ENCODE measurements at regions not wholly inside any gene's neighbourhood (a gene's known extent, or its start where the extent isn't known, plus 50 kb on each side); places are given as distances from the start of the nearest gene placed in this dataset.
A peak's percentile ranks its signal among the peaks of the same experiment; 100 is the strongest.
"Not testable (repeated sequence)": the region's sequence is repeated elsewhere in the genome, so short reads cannot be mapped to it uniquely, and the experiment has no call there.

DNA sequence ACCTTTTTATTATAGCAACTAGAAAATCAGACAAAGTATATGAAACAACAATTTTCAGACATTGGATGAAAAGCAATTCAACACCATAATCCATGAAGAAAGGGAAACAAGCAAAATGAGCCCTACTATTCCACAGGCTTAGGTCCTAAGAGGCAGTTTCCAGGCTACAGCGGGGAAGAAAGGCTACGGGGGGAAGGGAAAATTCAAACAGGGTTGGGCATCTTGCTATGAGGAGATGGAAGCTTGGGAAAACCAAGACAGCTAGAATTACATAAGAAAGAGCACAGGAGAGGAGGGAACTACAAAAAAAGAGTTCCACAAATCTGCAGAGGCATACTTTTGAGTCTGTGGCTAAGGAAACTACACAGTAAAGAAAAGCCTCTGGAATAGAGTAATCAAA, 356.0 kb upstream of the CLEC14A start:
- peaks cover 4% of the 10 kb centered on the region for H3K9me3 Mint-ChIP-seq
- DNase-seq (ENCODE audit: low spot score), result no peak
- no peaks in the 10 kb centered on the region for H3K27me3 Mint-ChIP-seq (ENCODE audit: low read depth)
- intact Hi-C loops (cut with micrococcal nuclease), result no loop called here
- H3K4me1 Mint-ChIP-seq (ENCODE audit: low read depth), result no peaks in the 10 kb centered on the region
- H3K27ac Mint-ChIP-seq, result no peak overlapping the region
- no peaks in the 10 kb centered on the region for H3K36me3 Mint-ChIP-seq (ENCODE audit: low read depth)
- H3K4me3 Mint-ChIP-seq (ENCODE audit: low read depth), result no peak overlapping the region

DNA sequence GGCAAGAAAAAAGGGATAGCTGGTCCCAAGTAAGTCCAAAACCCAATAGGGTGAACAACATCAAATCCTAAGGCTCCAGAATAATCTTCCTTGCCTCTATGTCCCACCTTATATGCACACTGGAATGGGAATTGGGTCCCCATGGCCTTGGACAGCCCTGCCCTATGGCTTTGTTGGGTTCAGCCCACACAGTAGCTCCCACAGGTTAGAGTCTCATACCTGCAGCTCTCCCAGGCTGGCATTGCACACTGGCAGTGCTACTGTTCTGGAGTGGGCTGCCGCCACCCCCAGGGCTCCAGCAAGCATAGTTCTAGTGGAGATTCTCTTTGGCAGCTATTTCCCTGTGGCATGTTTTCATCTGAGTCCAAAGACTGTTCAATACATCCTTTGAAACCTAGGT, 352.4 kb upstream of the CLEC14A start:
- Mint-ChIP-seq H3K36me3 (ENCODE audit: low read depth) (no peaks in the 10 kb centered on the region), H3K4me3 (ENCODE audit: low read depth) (no peak overlapping the region), H3K9me3 (peaks cover 4% of the 10 kb centered on the region), H3K27me3 (ENCODE audit: low read depth) (no peaks in the 10 kb centered on the region), H3K4me1 (ENCODE audit: low read depth) (no peaks in the 10 kb centered on the region), H3K27ac (no peak overlapping the region)
- DNase-seq (ENCODE audit: low spot score), result no peak
- intact Hi-C loops (cut with micrococcal nuclease), result no loop called here

DNA sequence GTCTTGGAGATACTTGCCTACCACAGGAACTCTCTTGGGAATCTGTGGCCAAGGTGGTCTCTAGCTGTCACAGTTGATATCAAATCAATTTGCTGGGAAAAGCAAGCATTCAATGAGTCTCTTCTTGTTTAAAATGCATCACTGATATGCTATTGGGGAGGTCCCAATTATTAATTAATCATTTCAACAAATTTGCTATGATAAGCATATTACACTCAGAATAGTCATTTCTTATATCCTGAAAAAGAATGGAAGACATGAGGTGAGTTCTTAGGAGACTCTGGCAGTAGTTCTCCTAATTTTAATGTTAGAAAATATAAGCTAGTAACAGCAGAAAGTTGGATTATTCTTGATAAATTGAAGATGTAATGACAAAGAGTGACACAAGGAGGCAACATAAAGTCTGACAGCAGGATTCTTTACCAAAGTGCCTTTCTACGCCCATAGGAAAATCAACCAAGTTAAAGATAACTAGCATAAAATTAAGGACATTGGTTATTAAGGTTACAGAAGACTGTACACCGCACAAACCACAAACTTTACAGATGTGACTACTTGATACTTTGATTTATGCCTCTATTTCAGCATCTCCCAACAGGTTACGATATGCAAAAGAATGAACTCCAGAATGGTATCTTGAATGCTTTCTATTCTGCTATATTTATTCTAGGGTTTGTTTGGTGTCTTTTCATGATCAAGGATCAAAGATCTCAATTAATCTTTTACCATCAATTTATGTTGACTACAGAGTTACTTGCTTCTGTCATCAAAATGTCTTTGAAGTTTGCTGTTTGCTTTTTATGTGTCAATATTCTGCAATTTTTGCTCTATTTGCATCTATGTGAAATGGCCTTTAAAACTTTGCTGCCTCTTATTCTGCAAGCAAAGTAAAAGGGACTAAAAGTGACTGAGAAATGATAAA, 349.6 kb upstream of the CLEC14A start:
- Mint-ChIP-seq H3K9me3 (peaks cover 4% of the 10 kb centered on the region), H3K4me3 (ENCODE audit: low read depth) (no peak overlapping the region), H3K36me3 (ENCODE audit: low read depth) (no peaks in the 10 kb centered on the region), H3K27me3 (ENCODE audit: low read depth) (no peaks in the 10 kb centered on the region), H3K4me1 (ENCODE audit: low read depth) (no peaks in the 10 kb centered on the region), H3K27ac (no peak overlapping the region)
- intact Hi-C loops (cut with micrococcal nuclease), result no loop called here
- no peak for DNase-seq (ENCODE audit: low spot score)

DNA sequence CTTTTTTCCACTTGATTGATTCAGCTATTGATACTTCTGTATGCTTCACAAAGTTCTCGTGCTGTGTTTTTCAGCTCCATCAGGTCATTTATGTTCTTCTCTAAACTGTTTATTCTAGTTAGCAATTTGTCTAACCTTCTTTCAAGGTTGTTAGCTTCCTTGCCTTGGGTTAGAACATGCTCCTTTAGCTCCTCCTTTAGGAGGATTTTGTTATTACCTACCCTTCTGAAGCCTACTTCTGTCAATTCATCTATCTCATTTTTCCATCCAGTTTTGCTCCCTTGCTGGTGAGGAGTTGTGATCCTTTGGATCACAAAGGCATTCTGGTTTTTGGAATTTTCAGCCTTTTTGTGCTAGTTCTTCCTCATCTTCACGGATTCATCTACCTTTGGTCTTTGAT, 344.7 kb upstream of the CLEC14A start:
- H3K27ac Mint-ChIP-seq; intact Hi-C loops (cut with micrococcal nuclease); DNase-seq (ENCODE audit: low spot score); H3K9me3 Mint-ChIP-seq; H3K4me1 Mint-ChIP-seq (ENCODE audit: low read depth); H3K36me3 Mint-ChIP-seq (ENCODE audit: low read depth); H3K4me3 Mint-ChIP-seq (ENCODE audit: low read depth); H3K27me3 Mint-ChIP-seq (ENCODE audit: low read depth): not testable (repeated sequence)

DNA sequence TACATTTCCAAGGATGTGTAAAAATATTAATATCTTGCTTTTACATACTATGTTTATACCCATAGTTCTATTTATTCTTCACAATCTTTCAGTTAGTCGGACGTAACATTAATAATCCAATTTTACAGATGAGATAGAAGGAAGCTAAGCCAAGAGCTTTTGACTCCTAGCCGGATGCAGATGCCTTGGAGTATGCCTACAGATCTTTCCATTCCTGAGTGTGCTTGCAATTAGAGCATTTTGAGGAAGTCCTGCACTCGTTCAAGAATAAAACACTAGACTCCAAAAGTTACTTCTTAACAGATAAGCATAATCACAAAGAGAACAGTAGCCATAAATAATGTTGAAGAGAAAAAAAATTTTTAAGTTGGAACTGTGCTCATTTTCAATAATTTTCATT, 337.6 kb upstream of the CLEC14A start:
- no peaks in the 10 kb centered on the region for H3K4me1 Mint-ChIP-seq (ENCODE audit: low read depth)
- DNase-seq (ENCODE audit: low spot score), result no peak
- H3K27me3 Mint-ChIP-seq (ENCODE audit: low read depth), result no peaks in the 10 kb centered on the region
- H3K9me3 Mint-ChIP-seq, result peaks cover 5% of the 10 kb centered on the region
- intact Hi-C loops (cut with micrococcal nuclease), result no loop called here
- H3K4me3 Mint-ChIP-seq (ENCODE audit: low read depth), result no peak overlapping the region
- H3K27ac Mint-ChIP-seq, result no peak overlapping the region
- no peaks in the 10 kb centered on the region for H3K36me3 Mint-ChIP-seq (ENCODE audit: low read depth)

DNA sequence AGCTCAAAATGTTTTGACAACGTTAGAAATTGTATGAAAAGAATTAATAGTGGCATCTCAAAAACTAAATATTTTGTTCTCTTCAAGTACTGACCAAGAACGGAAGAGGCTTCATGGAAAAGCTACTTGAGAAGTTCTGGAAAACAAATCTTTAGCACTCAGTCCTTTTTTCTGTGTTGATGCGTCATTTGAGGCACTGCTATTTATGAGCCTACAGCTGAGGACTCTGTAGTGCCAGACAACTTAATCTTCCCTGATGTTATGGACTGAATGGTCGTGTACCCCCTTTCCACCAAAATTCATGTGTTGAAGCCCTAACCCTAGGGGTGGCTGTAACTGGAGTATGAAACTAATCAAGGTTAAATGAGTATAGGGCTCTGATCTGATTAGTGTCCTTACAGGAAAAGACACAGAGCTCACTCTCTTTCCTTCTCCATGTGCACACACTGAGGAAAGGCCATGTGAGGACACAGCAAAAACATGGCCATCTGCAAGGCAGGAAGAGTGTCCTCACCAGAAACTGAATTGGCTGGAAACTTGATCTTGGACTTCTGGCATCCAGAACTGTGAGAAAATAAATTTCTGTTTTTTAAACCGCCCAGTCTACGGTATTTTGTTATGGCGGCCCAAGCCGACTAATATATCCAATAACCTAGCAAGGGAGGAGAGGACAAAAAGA, 337.0 kb upstream of the CLEC14A start:
- Mint-ChIP-seq H3K4me3 (ENCODE audit: low read depth) (no peak overlapping the region), H3K36me3 (ENCODE audit: low read depth) (no peaks in the 10 kb centered on the region), H3K27me3 (ENCODE audit: low read depth) (no peaks in the 10 kb centered on the region), H3K9me3 (peaks cover 5% of the 10 kb centered on the region), H3K4me1 (ENCODE audit: low read depth) (no peaks in the 10 kb centered on the region), H3K27ac (no peak overlapping the region)
- no peak for DNase-seq (ENCODE audit: low spot score)
- intact Hi-C loops (cut with micrococcal nuclease), result no loop called here

DNA sequence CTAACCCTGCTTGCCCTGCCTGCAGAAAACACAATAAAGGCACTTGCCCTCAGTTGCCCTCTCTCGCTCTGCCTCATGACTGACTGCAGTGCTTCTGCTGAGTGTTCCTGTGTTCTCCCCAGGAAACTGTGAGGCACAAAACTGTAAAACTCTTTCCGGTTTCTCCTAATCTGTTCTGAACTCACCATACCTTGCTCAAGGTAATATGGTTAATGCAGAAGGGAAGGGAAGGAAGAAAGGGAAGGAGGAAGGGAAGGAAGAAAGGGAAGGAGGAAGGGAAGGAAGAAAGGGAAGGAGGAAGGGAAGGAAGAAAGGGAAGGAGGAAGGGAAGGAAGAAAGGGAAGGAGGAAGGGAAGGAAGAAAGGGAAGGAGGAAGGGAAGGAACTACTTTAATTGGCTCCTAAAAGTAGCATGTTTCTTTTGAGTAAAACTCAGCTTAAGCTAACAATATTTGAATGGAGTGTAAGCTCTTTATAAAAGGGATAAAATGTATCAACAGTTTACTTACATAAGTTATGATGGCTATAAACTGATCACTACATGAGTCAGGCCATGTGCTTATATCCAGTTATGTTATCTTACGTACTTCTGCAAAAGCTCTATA, 334.0 kb upstream of the CLEC14A start:
- intact Hi-C loops (cut with micrococcal nuclease), result no loop called here
- Mint-ChIP-seq H3K9me3 (peaks cover 5% of the 10 kb centered on the region), H3K4me3 (ENCODE audit: low read depth) (no peak overlapping the region), H3K4me1 (ENCODE audit: low read depth) (no peaks in the 10 kb centered on the region), H3K27ac (no peak overlapping the region), H3K36me3 (ENCODE audit: low read depth) (no peaks in the 10 kb centered on the region), H3K27me3 (ENCODE audit: low read depth) (no peaks in the 10 kb centered on the region)
- no peak for DNase-seq (ENCODE audit: low spot score)

DNA sequence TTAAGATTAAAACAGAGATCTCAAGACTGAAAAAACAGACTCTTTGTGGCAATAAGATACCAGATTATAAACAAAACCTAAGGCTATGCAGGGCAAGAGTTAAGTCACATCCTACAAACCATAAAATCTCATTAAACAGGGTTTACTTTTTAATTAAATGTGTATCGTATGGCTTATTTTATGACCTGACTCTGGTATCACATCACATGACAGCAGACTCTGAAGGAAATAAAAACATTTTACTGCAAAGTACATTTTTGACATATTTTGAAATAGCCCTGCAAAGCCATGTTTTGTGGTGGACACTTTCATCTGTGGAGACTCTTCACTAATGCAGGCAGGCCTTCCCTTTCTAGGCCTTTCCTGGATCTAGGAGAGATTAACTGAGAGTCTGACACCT, 327.6 kb upstream of the CLEC14A start:
- no peaks in the 10 kb centered on the region for H3K4me1 Mint-ChIP-seq (ENCODE audit: low read depth)
- no peaks in the 10 kb centered on the region for H3K27me3 Mint-ChIP-seq (ENCODE audit: low read depth)
- DNase-seq (ENCODE audit: low spot score), result no peak
- H3K27ac Mint-ChIP-seq, result no peak overlapping the region
- H3K4me3 Mint-ChIP-seq (ENCODE audit: low read depth), result no peak overlapping the region
- intact Hi-C loops (cut with micrococcal nuclease), result no loop called here
- no peaks in the 10 kb centered on the region for H3K9me3 Mint-ChIP-seq
- no peaks in the 10 kb centered on the region for H3K36me3 Mint-ChIP-seq (ENCODE audit: low read depth)

DNA sequence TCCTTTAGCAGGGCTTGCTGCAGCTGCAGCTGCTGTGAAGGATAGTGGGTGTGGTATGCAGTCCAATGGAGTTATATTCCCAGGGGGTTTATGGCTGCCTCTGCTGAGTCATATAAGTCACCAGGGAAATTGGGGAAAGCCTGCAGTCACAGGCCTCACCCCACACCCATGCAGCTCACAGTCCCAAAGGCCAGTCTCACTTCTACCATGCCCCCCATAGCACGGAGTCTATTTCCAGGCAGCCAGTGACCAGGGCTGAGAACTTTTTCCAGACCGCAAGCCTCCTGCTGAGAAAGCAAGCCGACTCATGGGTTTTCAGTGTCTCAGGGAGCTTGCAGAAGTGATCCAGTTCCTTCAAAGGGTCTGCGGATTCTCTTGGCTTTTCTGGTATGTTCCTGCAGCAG, 322.4 kb upstream of the CLEC14A start:
- H3K9me3 Mint-ChIP-seq, result no peaks in the 10 kb centered on the region
- intact Hi-C loops (cut with micrococcal nuclease), result no loop called here
- no peak overlapping the region for H3K4me3 Mint-ChIP-seq (ENCODE audit: low read depth)
- no peaks in the 10 kb centered on the region for H3K36me3 Mint-ChIP-seq (ENCODE audit: low read depth)
- H3K4me1 Mint-ChIP-seq (ENCODE audit: low read depth), result no peaks in the 10 kb centered on the region
- H3K27me3 Mint-ChIP-seq (ENCODE audit: low read depth), result no peaks in the 10 kb centered on the region
- no peak overlapping the region for H3K27ac Mint-ChIP-seq
- no peak for DNase-seq (ENCODE audit: low spot score)

DNA sequence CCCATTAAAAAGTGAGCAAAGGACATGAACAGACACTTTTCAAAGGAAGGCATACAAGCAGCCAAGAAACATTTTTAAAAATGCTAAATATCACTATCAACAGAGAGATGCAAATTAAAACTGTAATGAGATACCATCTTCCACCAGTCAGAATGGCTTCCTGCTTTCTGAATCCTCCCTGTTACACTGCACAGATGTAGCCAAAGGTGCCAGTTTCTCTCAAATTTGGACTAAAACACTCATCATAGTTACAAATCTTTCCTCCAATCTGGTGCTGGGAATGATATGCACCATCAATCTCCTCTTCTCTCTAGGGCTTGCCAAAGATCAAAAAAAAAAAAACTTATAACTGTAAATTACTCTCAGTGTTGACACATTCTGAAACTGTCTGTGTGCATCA, 311.8 kb upstream of the CLEC14A start:
- intact Hi-C loops (cut with micrococcal nuclease), result no loop called here
- Mint-ChIP-seq H3K27ac (no peak overlapping the region), H3K27me3 (ENCODE audit: low read depth) (no peaks in the 10 kb centered on the region), H3K4me1 (ENCODE audit: low read depth) (peaks cover 7% of the 10 kb centered on the region), H3K9me3 (no peaks in the 10 kb centered on the region), H3K36me3 (ENCODE audit: low read depth) (no peaks in the 10 kb centered on the region), H3K4me3 (ENCODE audit: low read depth) (peak overlapping the region; percentile 7)
- DNase-seq (ENCODE audit: low spot score), result no peak

DNA sequence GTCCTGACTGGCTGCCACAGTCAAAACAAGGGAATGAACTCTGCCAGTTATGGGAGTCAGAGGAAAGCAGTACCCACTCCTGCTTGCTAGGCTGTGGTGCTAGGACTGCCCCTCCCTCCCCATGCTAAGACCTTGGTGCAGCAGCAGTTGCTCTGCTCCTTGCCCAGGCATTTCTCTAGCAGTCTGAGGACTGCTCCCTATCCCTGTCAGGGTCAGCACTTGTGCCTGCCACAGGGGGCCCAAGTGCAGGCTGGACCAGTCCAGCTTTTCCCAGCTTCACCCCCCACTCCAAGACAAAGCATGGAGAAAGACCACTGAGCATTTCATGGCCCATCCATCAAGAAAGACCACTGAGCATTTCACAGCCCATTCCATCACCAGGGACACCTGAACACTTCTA, 305.8 kb upstream of the CLEC14A start:
- H3K27ac Mint-ChIP-seq, result no peak overlapping the region
- DNase-seq (ENCODE audit: low spot score), result no peak
- peaks cover 15% of the 10 kb centered on the region for H3K9me3 Mint-ChIP-seq
- no peaks in the 10 kb centered on the region for H3K27me3 Mint-ChIP-seq (ENCODE audit: low read depth)
- H3K4me3 Mint-ChIP-seq (ENCODE audit: low read depth), result no peak overlapping the region
- H3K4me1 Mint-ChIP-seq (ENCODE audit: low read depth), result no peaks in the 10 kb centered on the region
- H3K36me3 Mint-ChIP-seq (ENCODE audit: low read depth), result no peaks in the 10 kb centered on the region
- intact Hi-C loops (cut with micrococcal nuclease), result no loop called here

DNA sequence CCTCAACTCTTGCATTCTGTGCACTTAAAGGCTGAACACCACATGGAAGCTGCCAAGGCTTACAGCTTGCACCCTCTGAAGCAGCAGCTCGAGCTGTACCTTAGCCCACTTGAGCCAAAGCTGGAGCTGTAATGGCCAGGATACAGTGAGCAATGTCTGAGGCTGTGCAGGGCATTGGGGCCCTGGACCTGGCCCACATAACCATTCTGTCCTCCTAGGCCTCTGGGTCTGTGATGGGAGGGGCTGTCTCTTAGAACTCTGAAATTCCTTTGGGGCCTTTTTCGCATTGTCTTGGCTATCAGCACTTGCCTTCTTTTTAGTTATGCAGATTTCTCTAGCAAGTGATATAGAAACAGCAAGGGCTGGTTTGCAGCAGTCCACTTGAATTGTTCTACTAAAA, 303.8 kb upstream of the CLEC14A start:
- no peak overlapping the region for H3K27ac Mint-ChIP-seq
- intact Hi-C loops (cut with micrococcal nuclease), result no loop called here
- H3K4me1 Mint-ChIP-seq (ENCODE audit: low read depth), result no peaks in the 10 kb centered on the region
- no peaks in the 10 kb centered on the region for H3K27me3 Mint-ChIP-seq (ENCODE audit: low read depth)
- DNase-seq (ENCODE audit: low spot score), result no peak
- peaks cover 15% of the 10 kb centered on the region for H3K9me3 Mint-ChIP-seq
- no peak overlapping the region for H3K4me3 Mint-ChIP-seq (ENCODE audit: low read depth)
- H3K36me3 Mint-ChIP-seq (ENCODE audit: low read depth), result no peaks in the 10 kb centered on the region

DNA sequence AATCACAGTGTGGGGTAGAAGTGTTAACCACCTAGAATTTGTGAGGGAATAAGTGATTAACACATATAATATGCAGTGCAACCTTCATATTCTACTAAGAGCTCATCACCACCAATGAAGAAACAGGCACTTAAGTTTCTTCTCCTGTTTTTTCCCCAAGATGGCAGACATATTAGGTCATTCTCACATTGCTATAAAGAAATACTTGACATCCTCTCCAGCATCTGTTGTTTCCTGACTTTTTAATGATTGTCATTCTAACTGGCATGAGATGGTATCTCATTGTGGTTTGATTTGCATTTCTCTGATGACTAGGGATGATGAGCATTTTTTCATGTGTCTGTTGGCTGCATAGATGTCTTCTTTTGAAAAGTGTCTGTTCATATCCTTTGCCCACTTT, 301.5 kb upstream of the CLEC14A start:
- H3K4me3 Mint-ChIP-seq (ENCODE audit: low read depth); H3K4me1 Mint-ChIP-seq (ENCODE audit: low read depth); H3K36me3 Mint-ChIP-seq (ENCODE audit: low read depth); H3K27me3 Mint-ChIP-seq (ENCODE audit: low read depth); H3K27ac Mint-ChIP-seq; DNase-seq (ENCODE audit: low spot score); intact Hi-C loops (cut with micrococcal nuclease): not testable (repeated sequence)
- H3K9me3 Mint-ChIP-seq, result peaks cover 15% of the 10 kb centered on the region

All from activated T-helper 2 cell treated with anti-CD3 and anti-CD28 coated beads, Interferon-gamma antibody, Interleukin-2, Interleukin-4, amounts not matched to agents 10 μg/mL and 5 μg/mL and 100 μg/mL, durations not matched to agents 14 hours and 24 hours and 36 hours (primary cell).